Endothelial cell (in vitro differentiated cells): ENCODE measurements at regions not wholly inside any gene's neighbourhood (a gene's known extent, or its start where the extent isn't known, plus 50 kb on each side); places are given as distances from the start of the nearest gene placed in this dataset.

ENCODE experiments used
- DNase-seq: peaks from one replicate; pipeline ENCODE4 v3.0.0; 2021; ENCODE audit warnings: low spot score
- H3K27ac Mint-ChIP-seq: one replicate; pipeline ENCODE4 v1.8.0; 2021; ENCODE audit warnings: mixed read lengths, inconsistent platforms; ENCODE audit not compliant: unreplicated experiment
- H3K27me3 Mint-ChIP-seq: one replicate; pipeline ENCODE4 v1.8.0; 2021; ENCODE audit warnings: mild to moderate bottlenecking, moderate library complexity, mixed read lengths, inconsistent platforms; ENCODE audit not compliant: unreplicated experiment
- H3K36me3 Mint-ChIP-seq: one replicate; pipeline ENCODE4 v1.8.0; 2021; ENCODE audit warnings: mild to moderate bottlenecking, low read depth, mixed read lengths, inconsistent platforms; ENCODE audit not compliant: unreplicated experiment
- H3K4me1 Mint-ChIP-seq: one replicate; pipeline ENCODE4 v1.8.0; 2021; ENCODE audit warnings: mild to moderate bottlenecking, mixed read lengths, inconsistent platforms; ENCODE audit not compliant: unreplicated experiment
- H3K4me3 Mint-ChIP-seq: one replicate; pipeline ENCODE4 v1.8.0; 2021; ENCODE audit warnings: mild to moderate bottlenecking, mixed read lengths, inconsistent platforms; ENCODE audit not compliant: unreplicated experiment
- H3K9me3 Mint-ChIP-seq: one replicate; pipeline ENCODE4 v1.8.0; 2021; ENCODE audit warnings: mixed read lengths, inconsistent platforms; ENCODE audit not compliant: unreplicated experiment
- CTCF ChIP-seq: fragments of 200-600 bp; sonication (generic); IDR thresholded peaks from one replicate; pipeline ENCODE4 v1.5.0; 2021; ENCODE audit warnings: antibody characterized with exemption; ENCODE audit not compliant: unreplicated experiment

- no peak overlapping the region for H3K27ac Mint-ChIP-seq
- H3K36me3 Mint-ChIP-seq = no peaks in the 10 kb centered on the region
- DNase-seq = no peak
- no peaks in the 10 kb centered on the region for H3K4me1 Mint-ChIP-seq
- no peaks in the 10 kb centered on the region for H3K9me3 Mint-ChIP-seq
- H3K4me3 Mint-ChIP-seq = no peak overlapping the region
- no peak for TF ChIP-seq CTCF
- peaks cover 1% of the 10 kb centered on the region for H3K27me3 Mint-ChIP-seq
Measured at GRCh38 chr3:109887293-109887692, 549.9 kb upstream of the DPPA4 start.

GRCh38 chr3:109888026-109888425, 550.7 kb upstream of the DPPA4 start:
- Mint-ChIP-seq H3K4me1 (no peaks in the 10 kb centered on the region), H3K4me3 (no peak overlapping the region), H3K27me3 (peaks cover 1% of the 10 kb centered on the region), H3K27ac (no peak overlapping the region), H3K36me3 (no peaks in the 10 kb centered on the region), H3K9me3 (no peaks in the 10 kb centered on the region)
- DNase-seq = no peak
- TF ChIP-seq CTCF = no peak

- no peak for DNase-seq
- Mint-ChIP-seq H3K4me1 (no peaks in the 10 kb centered on the region), H3K27ac (no peak overlapping the region), H3K9me3 (no peaks in the 10 kb centered on the region), H3K27me3 (no peaks in the 10 kb centered on the region), H3K4me3 (no peak overlapping the region), H3K36me3 (no peaks in the 10 kb centered on the region)
- TF ChIP-seq CTCF = no peak
Measured at GRCh38 chr3:109897734-109898133, 560.4 kb upstream of the DPPA4 start.

- no peak overlapping the region for H3K27ac Mint-ChIP-seq
- no peaks in the 10 kb centered on the region for H3K4me1 Mint-ChIP-seq
- no peaks in the 10 kb centered on the region for H3K9me3 Mint-ChIP-seq
- no peak for DNase-seq
- H3K27me3 Mint-ChIP-seq = no peaks in the 10 kb centered on the region
- H3K4me3 Mint-ChIP-seq = no peak overlapping the region
- no peak for TF ChIP-seq CTCF
- no peaks in the 10 kb centered on the region for H3K36me3 Mint-ChIP-seq
Measured at GRCh38 chr3:109899925-109900324, 562.6 kb upstream of the DPPA4 start.

GRCh38 chr3:109900783-109901182, 563.4 kb upstream of the DPPA4 start:
- no peak for TF ChIP-seq CTCF
- Mint-ChIP-seq H3K4me1 (no peaks in the 10 kb centered on the region), H3K4me3 (no peak overlapping the region), H3K27ac (no peak overlapping the region), H3K36me3 (no peaks in the 10 kb centered on the region), H3K9me3 (no peaks in the 10 kb centered on the region), H3K27me3 (no peaks in the 10 kb centered on the region)
- DNase-seq = no peak
